ENCODE measurements at regions not wholly inside any gene's neighbourhood (a gene's known extent, or its start where the extent isn't known, plus 50 kb on each side); places are given as distances from the start of the nearest gene placed in this dataset.

- no peak for TF ChIP-seq CTCF (conservative IDR thresholded peaks at IDR 0.05; ENCODE audit: low read length)
- TF ChIP-seq EZH2phosphoT487 (IDR thresholded peaks at IDR 0.05; ENCODE audit: borderline replicate concordance, low read depth, low read length), result no peak
Measured at GRCh38 chr4:114365591-114365990, 233.0 kb upstream of the UGT8 start.

Measured in OCI-LY7 (cell line).